Suppressor macrophage (primary cell): ENCODE measurements at regions not wholly inside any gene's neighbourhood (a gene's known extent, or its start where the extent isn't known, plus 50 kb on each side); places are given as distances from the start of the nearest gene placed in this dataset.

Experiments used
- DNase-seq, 4 experiments: peaks; one replicate each; pipeline ENCODE4 v3.0.0-alpha.2; 2020 to 2022

DNA sequence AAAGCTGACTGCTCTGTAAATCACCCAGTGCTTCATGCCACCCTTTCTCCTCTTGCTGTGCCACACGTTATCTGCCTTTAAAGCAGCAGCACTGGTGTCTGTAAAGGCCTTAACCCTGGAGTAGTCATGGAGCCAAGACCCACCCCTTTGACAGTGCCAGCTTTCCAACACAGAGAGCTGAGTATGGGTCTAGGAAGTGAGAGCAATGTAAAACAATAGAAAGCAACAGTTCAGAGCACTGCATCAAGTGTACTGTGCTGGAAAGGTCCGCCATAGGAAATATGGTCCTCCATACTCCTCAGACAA lies 139.5 kb downstream of the DAD1 start:
- DNase-seq, result no peak

DNA sequence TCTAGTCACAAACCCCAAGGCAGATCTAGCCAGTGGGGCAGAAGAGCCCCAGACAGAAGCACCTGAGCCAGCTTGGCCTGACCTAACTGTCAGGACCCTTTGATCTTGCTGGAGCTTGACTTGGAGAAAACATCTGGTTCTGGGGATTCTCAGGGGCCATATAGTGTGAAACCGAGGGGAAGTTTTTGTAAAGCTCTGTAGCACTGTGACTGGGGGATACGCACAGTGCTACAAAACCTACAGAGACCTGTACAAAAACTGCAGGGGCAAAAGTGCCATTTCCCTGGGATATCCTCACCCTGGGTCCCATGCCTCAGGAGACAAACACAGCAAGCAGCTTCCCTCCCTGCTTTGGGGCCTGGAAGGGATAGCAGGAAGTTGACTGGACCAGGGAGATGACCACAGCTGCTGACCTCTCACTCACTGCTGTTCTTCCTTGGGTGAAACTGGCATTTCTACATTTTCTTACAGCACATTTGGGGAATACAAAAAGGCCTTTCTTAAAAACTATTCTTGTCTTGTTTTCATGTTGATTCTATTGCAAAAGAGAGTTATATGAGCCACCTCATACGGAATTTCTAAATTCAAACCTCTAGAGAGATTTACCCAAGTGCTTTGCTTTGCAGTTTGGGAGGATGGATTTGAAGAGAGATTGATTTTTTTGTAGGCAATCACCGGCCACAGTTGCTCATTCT lies 140.0 kb downstream of the DAD1 start:
- DNase-seq, result peak; percentile 38 to 69 (median 66)

DNA sequence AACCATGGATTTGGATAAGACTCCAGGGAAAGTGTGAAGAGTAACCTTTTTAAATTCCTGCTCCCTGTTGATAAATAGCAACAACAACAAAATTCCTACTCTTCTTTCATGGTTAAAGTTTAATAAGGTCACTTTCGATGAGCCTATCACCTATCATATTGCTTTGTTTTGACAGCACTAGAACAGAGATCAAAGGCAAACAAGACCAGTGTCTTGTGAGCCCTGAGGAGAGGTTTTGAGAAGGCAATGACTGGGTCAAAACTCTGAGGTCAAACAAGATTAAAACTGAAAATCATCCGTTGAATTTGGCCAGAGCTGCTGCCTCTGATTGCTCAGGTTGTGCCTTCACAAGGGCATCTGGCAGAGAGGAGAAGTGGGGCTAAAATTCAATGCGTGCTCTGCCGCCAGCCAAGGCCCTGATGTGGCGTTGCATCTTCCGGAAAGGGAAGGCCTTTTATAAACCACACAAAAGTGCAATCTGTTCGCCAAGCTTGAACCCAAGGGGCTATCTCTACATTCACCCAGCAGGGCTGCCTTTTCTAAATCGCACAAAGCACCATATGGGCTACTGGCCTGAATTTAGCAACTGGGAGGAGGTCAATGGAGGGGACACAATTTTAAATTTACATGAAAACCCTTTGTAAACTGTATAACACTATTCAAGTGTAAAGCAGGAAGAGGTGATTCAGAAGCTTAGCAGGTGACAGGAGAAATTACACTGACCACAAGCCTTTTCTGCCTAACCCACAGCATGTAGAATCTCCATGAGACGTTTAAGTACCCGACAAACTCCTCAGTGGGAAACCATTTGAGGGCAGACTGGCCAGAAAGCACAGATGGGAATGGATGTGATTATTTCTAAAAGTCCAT lies 140.8 kb downstream of the DAD1 start:
- peak in 3 of 4 experiments; percentile 29 to 49 (median 41) for DNase-seq

DNA sequence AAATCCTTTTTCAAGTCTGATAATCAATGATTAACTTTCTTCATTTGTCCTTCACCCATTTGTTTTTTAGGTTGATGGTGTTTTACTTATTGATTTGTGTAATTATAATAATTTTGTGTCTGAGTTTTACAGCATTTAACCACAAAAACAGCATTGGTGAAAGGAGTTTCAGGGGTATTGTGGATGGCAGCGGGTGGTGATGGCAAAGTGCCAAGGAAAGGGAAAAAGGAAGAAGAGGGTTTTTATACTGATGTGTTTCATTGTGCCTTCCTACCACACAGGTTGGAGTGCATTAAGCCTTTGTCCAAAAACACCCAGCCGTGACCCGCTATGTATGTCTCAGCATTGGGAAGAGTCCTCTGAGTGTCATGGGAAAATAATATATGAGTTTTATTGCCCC lies 150.3 kb downstream of the DAD1 start:
- DNase-seq, result peak in 2 of 4 experiments; percentile 20 to 47

DNA sequence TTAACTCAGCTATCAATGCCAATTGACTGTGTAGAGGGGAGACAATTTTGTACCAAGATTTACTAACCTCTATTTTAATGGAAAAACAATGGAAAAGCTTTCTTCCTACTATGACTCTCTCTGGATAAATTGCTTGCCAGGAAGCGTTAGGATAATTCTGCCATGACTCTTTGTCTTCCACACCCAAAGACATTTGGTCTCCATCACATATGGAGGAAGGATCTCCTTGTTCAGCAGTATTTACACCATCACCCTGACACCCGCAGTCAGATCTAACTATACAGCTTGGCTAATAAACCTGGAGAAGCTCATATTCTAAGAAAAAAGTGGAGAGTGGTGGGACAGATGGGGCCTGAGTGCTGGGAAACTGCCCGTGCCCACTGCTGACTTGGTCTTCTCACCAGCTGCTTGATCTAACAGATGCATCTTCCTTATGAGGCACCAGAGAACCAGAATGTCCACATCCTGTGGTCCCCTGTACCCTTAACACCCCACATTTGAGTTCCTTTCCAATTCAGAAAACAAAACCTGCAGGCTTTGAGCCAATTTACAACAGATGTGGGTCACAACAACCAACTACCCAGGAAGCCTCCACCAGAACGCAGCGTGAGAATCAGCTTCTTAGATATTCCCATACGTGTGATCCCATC lies 154.0 kb downstream of the DAD1 start:
- DNase-seq, result no peak

DNA sequence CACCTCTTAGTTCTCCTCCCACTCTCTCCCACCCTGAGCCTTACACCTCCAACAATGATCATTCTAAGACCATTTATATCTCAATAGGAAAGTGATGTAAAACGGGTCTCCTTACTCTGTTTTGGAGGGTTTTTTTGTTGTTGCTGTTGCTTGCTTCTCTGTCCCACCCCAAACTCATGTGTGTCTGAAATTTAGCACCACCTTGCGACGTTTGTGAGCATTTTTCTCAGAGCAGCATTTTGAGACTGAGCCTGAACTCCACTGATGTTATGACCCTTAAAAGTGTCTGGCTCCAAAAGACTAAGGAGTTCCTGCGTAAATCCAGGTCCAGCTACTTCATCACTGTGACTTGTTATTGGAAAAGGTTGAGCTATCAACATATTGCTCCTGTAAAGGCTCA lies 155.0 kb downstream of the DAD1 start:
- no peak for DNase-seq

DNA sequence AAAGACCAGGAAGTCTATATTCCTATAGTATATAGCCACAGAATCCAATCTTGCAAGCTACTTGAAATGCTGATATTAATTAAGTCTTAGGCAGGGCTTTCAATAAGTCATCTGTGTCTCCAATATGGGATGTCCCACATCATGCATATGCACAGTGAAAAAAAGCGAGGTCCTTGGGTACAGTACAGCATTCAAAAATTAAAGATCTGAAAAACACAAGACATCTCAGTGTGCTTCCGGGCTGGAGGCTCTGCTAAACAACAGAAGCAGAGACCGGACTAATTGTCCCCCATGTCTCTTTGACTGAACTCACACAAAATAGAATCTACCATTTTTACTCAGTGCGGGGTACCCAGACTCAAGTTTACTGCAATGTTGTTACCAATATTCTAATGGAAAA lies 156.0 kb downstream of the DAD1 start:
- DNase-seq, result no peak

DNA sequence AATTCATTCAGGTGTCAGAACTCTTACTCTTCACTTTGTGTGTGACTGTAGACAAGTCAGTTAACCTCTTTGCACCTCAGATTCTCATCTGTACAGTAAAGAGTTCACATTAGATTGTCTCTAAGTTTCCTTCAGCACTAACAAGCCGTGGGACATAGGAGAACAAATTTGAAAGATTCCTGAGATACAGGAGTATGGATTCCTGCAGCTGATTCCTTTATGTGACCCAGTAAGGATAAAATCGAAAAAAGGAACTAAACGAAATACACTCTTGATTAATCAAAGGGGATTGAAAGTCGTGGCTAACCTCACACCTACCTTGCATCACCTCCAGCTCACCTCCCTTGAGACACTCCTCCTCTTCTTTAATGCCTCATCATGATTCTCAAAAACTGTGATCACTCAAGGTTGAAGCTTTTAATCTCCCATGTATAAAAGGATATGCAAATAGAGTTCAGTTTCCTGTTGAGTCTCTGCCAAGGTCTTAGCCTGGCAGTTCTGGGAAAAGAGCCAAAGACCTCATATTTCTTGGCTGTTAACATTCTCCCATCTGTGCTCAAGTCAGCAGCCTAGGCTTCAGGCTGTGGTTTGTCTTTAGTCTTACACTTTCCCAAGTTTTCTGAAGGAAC lies 156.6 kb downstream of the DAD1 start:
- peak; percentile 55 to 73 (median 67) for DNase-seq

DNA sequence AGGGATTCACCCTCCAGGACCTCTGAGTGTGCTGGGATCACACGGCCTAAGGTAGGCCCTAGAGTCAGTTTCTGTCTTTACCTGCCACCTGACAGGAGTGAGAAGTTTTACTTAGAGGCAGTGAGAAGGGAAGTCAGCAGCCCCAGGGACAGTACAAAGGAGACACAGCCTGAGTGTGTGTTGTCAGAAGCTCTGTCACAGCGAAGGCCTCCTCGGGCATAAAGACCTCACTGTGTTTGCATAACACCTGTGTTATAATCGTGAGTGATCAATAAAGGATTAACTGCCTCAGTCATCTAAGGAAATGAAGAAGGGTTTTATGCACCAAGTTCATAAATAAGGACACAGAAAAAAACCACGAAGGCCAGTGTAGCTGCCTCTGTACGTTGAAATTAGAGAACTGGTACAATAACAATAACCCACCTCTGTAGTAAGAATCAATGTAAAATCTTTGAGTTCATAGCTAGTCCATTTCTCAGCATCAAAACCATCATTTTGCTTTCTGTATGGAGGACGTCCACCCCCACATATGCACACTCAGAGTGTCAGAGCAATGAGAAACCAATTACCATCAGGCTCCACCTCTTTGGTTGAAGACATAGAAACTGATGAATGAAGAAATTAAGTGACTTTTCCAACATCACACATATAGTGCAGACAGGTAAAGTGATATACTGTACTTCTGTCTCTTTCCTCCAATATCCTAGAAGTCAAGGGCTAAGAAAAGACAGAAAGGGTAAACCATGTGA lies 159.3 kb downstream of the DAD1 start:
- DNase-seq, result no peak

DNA sequence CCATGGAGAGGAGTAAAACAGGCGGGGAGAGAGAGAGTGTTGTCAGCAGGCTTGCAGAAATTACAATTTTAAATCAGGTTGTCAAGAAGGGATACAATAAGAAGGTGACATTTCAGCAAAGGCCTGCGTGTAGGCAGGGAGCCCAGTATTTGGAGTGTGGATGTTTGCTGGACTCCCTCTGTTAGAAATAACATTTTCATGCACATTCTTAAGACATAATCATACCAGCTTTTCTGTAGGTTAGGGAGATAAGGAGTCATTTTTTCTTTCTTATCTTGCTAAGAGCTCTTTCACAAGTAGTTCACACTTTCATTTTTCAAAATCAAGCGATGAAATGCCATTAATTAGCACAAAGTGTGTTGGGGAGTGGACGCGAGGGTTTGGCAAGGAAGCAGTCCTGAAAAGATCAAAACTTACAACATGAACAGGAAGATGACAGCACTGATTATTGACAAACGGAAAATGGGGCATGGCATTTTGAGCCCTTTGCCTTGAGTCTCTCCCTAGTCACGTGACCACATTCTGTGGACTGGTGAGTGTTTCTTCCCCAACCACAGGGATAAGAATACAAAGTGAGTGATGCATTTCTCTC lies 160.2 kb downstream of the DAD1 start:
- peak; percentile 52 to 77 (median 67) for DNase-seq

DNA sequence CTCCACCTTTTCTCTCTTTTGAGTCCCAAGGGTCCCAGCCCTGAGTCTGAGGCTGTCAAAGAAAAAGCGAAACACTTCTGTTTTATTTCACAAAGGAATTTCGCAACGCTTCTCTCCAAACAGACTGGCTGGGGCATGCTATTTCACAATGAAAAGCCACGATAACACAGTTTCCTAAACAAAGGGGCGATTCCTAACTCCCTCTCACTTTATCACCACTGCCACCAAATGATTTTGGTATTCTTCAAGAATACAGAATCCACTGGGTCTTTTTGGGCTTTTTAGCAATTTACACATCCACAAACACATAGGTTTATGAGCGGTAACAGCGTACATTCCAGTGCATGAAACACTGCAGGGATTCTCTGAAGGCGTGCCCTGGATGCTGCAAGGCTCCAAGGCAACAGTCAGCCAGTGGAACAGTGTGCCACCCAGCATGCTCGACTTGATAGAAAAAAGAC lies 161.2 kb downstream of the DAD1 start:
- peak; percentile 73 to 93 (median 81) for DNase-seq

DNA sequence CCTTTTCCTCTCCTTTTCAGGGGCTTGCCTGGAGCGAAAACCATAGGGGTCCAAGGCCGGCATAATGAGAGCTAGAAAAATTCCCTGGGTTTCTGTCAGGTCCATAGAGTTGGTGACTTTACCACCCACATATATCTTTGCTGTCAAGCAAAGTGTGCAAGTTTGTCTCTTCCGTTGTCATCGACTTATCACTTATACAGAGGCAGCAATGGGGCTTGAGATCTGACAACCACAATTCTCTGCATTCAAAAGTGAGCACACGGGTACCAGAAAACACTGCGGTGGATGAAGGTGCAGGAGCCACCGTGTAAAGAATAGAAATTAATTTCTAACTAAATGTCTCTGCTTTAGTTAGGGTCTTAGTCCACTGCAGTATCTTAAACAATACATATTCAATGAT lies 162.3 kb downstream of the DAD1 start:
- no peak for DNase-seq

DNA sequence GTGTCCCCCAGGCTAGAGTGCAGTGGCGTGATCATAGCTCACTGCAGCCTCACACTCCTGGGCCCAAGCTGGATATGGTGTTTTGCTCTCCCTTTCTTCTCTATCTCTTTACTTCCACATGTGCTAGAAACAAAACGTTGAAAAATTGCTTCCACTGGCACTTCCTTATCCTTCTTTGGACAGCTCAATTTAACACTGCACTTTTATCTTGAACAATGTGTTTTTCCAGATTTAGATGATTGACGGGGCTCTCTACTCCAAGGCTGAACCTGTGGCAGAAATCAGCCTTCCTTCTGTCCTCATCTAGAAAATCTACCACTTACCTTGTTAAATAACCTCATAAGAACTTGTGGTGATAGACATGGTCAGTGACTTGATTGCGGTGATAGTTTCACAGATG lies 165.1 kb downstream of the DAD1 start:
- DNase-seq, result no peak

DNA sequence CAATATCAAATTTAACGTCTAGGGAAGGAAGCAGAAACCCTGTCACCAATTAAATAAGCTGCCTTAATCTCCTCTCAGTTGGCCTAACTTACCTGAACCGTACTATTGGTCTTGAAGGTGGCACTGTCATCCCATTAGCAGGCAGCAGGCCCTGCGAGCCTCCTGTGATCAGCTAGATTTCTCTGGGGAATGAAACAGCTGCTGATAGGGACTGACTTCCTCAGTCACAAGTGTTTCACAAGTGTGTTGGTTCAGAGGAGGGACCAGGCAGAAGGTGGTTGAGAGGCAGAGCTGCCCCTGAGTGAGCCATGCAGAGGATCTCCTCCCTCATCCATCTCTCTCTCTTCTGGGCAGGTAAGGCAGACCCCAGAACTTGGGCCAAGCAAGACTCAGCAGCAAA lies 166.8 kb downstream of the DAD1 start:
- peak in 3 of 4 experiments; percentile 24 to 49 (median 38) for DNase-seq

DNA sequence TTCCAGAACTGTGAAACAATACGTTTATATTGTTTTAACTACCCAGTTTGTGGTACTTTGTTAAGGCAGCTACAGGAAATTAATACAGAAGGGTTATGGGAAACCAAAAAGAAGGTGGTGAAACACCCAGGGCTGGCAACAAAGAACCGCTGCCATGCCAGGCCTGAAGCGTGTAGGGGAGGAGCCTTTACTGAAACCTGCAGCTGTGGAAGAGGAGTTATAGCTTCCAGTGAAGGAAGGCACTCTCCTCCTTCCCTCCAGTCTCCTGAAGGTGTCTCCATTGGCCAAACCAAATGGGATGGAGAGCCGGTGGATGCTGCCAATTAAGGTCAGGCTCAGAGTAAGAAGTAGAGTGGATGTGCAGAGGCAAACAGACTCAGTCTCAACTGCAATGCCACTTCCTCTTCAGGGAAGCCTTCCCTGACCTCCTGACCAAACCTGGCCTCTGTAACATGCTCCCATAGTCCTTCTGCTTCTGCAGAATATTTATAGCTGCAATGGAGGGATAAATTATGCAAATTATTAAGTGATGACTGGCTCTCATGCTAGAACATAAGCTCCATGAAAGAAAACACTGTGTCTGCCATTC lies 168.3 kb downstream of the DAD1 start:
- peak; percentile 11 to 48 (median 46) for DNase-seq

DNA sequence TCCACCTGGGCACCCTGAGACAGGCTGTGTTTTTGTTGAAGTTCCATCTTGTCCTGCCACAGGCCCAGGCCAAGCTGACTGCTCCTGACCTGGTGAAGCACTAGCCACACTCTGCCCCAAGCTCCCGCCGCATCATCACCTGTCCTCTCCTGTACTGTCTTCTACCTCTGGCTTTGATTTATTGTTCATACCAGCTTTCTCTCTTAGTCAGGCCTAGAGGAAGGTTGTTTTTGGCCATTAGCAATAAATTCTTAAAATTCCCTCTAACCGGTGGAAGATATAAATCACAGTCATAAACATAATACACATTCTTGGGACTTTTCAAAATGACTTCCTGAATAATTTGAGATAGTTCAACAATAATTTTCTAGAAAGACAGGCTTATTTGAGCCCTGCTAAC lies 169.4 kb downstream of the DAD1 start:
- no peak for DNase-seq

DNA sequence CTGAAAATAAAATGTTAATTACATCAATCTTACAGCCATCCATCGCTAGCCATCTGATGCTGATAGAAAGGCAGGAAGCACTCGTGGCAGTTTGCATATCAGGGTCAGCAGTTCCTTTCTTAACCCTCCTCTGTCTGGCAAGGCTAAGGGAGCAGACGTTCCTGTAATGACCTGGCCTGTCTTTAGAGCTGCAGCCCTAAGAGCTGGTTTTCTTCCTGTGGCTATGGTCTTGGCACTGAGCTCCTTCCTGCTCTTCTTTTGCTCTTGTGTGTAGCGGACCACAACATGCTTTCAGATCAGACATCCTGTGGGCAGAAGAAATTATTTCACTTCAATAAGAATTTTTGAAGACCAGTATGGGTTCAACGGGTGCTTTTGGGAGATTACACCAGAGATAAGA lies 170.4 kb downstream of the DAD1 start:
- no peak for DNase-seq

DNA sequence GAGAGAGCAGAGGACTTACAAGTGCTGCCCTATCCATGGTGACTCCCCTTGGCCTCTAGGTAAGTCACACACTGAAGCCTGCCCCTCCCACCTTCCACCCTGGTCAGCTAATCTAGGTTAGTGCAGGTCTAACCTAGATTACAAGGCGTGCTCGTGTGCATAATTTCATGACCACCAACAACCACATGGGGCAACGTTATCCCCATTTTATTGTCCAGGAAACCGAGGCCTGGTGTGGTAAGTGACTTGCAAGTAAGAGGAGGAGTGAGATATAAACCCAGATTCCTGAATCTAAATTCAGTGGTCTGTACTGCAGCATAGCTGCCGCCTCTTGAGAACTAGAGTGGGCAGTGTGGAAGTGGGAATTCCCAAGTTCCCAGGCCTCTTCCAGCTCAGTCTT lies 171.1 kb downstream of the DAD1 start:
- DNase-seq, result no peak

DNA sequence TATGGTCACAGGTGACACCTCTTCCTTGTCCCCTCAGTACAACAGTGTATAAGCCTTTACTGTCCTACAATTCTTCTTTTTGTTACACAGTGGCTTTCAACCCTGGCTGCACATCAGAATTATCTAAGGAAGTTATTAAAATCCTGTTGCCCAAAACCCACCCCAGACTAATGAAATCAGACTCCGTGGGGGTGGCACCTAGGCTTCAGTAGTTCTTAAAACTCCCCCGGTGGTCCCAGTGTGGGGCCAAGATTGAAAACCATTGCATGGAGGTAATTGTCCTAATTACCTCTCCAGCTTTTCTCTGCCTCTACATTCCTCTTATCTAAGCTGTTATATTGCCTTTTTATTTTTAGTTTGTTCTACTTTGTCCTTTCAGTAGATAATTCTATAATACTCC lies 172.8 kb downstream of the DAD1 start:
- DNase-seq, result no peak

DNA sequence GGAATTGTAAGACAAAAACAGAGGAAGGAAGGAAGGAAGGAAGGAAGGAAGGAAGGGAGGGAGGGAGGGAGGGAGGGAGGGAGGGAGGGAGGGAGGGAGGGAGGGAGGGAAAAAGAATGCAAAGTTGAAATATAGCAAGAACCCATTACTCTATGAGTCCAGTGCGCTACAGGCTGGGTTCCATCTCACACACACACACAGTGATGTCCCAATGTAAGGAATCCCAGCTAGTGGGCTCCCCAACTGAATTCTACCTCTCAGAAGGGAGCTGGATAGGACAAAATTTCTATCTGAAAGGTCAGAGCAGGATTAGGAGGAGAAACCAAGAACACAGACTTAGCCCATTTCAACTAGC lies 173.4 kb downstream of the DAD1 start:
- no peak for DNase-seq

DNA sequence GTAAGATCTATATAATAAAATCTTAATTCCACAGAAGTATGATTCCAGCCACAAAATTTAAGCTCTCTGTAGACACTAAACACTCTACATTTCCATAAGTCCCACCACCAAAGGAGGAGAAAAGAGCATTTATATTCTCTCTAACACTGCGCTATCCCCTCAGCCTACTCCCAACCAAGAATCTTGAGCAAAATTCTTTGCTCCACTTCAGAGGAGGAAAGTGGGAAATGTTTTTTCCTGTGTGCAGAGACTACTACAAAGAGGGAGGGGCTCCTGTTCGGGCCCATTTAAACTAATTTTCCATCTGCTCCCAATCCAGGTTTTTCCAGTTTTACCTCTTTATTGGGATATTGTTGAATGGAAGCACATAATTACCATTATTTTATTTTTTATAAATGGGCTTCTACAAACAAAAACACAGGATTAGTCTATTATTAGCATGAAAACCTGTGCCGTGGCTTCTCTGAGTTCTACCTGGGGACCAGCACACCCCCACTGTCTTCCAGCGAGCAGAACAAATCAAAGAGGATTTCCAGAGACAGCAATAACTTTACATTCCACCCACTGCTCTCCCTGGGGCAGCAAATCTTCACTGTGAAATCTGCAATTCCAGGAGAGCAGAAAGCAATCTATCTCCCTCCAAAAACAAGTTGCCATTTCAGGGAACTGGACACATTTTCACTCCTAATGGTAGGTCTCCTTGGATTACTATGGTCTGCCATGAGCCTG lies 174.0 kb downstream of the DAD1 start:
- DNase-seq, result no peak
